Thyroid gland (tissue), 4 donors: ENCODE measurements at regions not wholly inside any gene's neighbourhood (a gene's known extent, or its start where the extent isn't known, plus 50 kb on each side); places are given as distances from the start of the nearest gene placed in this dataset.

Experiments used
- CTCF ChIP-seq, 6 experiments: fragments of 200-600 bp in 3 of 6; fragments of 450-650 bp in 3 of 6; sonication (generic) in 3 of 6; IDR thresholded peaks; one replicate each; pipeline ENCODE4 v1.5.1; 2016 to 2019; ENCODE audit warnings: antibody characterized with exemption in 6 of 6, mild to moderate bottlenecking in 2 of 6, inconsistent platforms in 1 of 6, moderate library complexity in 1 of 6
- POLR2A ChIP-seq, 2 donors: fragments of 450-650 bp; IDR thresholded peaks; one replicate each; pipeline ENCODE4 v1.6.1; 2017; ENCODE audit warnings: antibody characterized with exemption in 2 of 2, mild to moderate bottlenecking in 2 of 2, moderate library complexity in 1 of 2

- peak in 4 of 6 experiments; percentile 36 to 82 (median 54) for TF ChIP-seq CTCF (IDR thresholded peaks at IDR 0.05)
- no peak for TF ChIP-seq POLR2A (IDR thresholded peaks at IDR 0.05)
Observed at GRCh38 chr20:37615340-37616109, 78.3 kb upstream of the CTNNBL1 start.
